ENCODE measurements at regions not wholly inside any gene's neighbourhood (a gene's known extent, or its start where the extent isn't known, plus 50 kb on each side); places are given as distances from the start of the nearest gene placed in this dataset.

GRCh38 chr10:60549686-60550085 is 160.0 kb upstream of the ANK3 start:
- peak; percentile 63 for TF ChIP-seq CTCF (conservative IDR thresholded peaks at IDR 0.05)
- no peak for TF ChIP-seq EZH2 (IDR thresholded peaks at IDR 0.05; ENCODE audit: low read depth)

All from PC-9 (cell line).